ENCODE measurements at regions not wholly inside any gene's neighbourhood (a gene's known extent, or its start where the extent isn't known, plus 50 kb on each side); places are given as distances from the start of the nearest gene placed in this dataset.

DNA sequence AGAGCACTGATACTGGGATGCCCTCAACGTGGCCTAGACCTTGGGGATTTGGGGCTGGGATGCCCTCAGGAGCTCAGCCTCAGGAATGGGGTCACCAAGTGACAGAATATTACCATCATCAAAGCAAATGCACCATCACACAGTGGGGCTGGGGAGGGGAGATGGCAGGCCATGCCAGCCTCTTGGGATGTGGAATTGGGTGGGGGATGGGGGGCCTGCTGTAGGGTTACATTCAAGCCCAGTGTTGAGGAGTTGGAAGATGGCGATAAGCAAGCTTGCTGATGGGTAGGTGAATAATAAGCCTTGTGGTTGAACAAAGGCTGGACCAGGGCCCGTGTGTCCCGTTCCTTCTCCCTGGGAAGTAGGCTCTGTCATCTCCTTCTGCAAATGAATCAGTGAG is 69.1 kb upstream of the GPR12 start:
- DNase-seq (ENCODE audit: low read depth in 1 of 2, low spot score in 2 of 2) (no peak), FAIRE-seq (no peak)
- no peak overlapping the region for H4K8ac ChIP-seq (ENCODE audit: extremely low read depth, insufficient read depth, low read length)
- TF ChIP-seq, protein P1, sequence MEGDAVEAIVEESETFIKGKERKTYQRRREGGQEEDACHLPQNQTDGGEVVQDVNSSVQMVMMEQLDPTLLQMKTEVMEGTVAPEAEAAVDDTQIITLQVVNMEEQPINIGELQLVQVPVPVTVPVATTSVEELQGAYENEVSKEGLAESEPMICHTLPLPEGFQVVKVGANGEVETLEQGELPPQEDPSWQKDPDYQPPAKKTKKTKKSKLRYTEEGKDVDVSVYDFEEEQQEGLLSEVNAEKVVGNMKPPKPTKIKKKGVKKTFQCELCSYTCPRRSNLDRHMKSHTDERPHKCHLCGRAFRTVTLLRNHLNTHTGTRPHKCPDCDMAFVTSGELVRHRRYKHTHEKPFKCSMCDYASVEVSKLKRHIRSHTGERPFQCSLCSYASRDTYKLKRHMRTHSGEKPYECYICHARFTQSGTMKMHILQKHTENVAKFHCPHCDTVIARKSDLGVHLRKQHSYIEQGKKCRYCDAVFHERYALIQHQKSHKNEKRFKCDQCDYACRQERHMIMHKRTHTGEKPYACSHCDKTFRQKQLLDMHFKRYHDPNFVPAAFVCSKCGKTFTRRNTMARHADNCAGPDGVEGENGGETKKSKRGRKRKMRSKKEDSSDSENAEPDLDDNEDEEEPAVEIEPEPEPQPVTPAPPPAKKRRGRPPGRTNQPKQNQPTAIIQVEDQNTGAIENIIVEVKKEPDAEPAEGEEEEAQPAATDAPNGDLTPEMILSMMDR (IDR thresholded peaks at IDR 0.05; ENCODE audit: control extremely low read depth in 1 of 3, insufficient read depth in 1 of 3, low read depth in 1 of 3, low read length in 3 of 3) = no peak
- H2BK20ac ChIP-seq (ENCODE audit: low read length) = no peak overlapping the region
- H3K79me1 ChIP-seq (ENCODE audit: low read depth, low read length) = no peaks in the 10 kb centered on the region
- no peak overlapping the region for H3K18ac ChIP-seq (ENCODE audit: extremely low read depth, low read length)
- H3K79me2 ChIP-seq (ENCODE audit: control insufficient read depth in 1 of 2, insufficient read depth in 2 of 2, low read length in 2 of 2) = no peaks in the 10 kb centered on the region
- no peak overlapping the region for H2BK15ac ChIP-seq (ENCODE audit: low read length)
- POLR2A ChIA-PET (ENCODE audit: partially characterized antibody) = no interaction called here
- H3K4ac ChIP-seq (replicated peaks; ENCODE audit: insufficient read length, low read depth, low read length) = no peak overlapping the region
- no peak overlapping the region for H3K4me2 ChIP-seq (ENCODE audit: insufficient read depth in 1 of 2, low read depth in 2 of 2, low read length in 2 of 2)
- H4K5ac ChIP-seq (ENCODE audit: insufficient read length, low read depth, low read length) = no peak overlapping the region
- CTCF ChIA-PET (ENCODE audit: partially characterized antibody) = interaction anchor here (1.6 kb wide), 1 partner anchor 8 kb away, joined by 4 read pairs; no protein-coding TSS in a partner anchor
- H3K56ac ChIP-seq (replicated peaks; ENCODE audit: insufficient read length, low read depth, low read length) = no peak overlapping the region
- no peak overlapping the region for H2AK5ac ChIP-seq (ENCODE audit: low read depth, low read length)
- H3K9ac ChIP-seq (replicated peaks in 1 of 4; ENCODE audit: extremely low read depth in 1 of 4, low read depth in 3 of 4, low read length in 3 of 4) = no peak overlapping the region
- no peaks in the 10 kb centered on the region for H3K23me2 ChIP-seq (ENCODE audit: low read depth, low read length)
- H2BK120ac ChIP-seq (replicated peaks; ENCODE audit: low read depth, low read length) = no peak overlapping the region
- WGBS, 2 experiments (ENCODE audit: extremely low coverage in 1 of 2, insufficient coverage in 1 of 2, insufficient read length in 1 of 2, insufficient replicate concordance in 2 of 2, low coverage in 1 of 2, low lambda C conversion rate in 2 of 2, missing lambda C conversion rate in 1 of 2) = 98% methylated on average over 3 of the region's 4 CpGs; no CpG with 5 or more reads in 1 of the 2 experiments
- no peak overlapping the region for H2BK5ac ChIP-seq (ENCODE audit: low read depth, low read length)
- H3K9me3 ChIP-seq (ENCODE audit: insufficient read depth in 2 of 2, low read depth in 1 of 2, low read length in 1 of 2) = no peaks in the 10 kb centered on the region
- no peak overlapping the region for H2AFZ ChIP-seq (ENCODE audit: low read length)
- H3K4me1 ChIP-seq (replicated peaks in 1 of 4; ENCODE audit: control insufficient read depth in 3 of 4, insufficient read depth in 4 of 4, low read length in 3 of 4) = peaks cover 0 to 3% (median 0%) of the 10 kb centered on the region in 4 experiments; a peak in 2 of 7 replicates
- no peak overlapping the region for H3K14ac ChIP-seq (ENCODE audit: insufficient read length)
- H3K23ac ChIP-seq (ENCODE audit: insufficient read length) = no peak overlapping the region
- H4K20me1 ChIP-seq (replicated peaks in 1 of 2; ENCODE audit: control insufficient read depth in 1 of 2, insufficient read depth in 2 of 2, low read length in 2 of 2) = peaks cover 0 to 1% of the 10 kb centered on the region in 2 experiments
- H3K27me3 ChIP-seq (replicated peaks in 1 of 4; ENCODE audit: control insufficient read depth in 3 of 4, extremely low read depth in 1 of 4, insufficient read depth in 3 of 4, low read length in 3 of 4) = no peaks in the 10 kb centered on the region
- H2BK12ac ChIP-seq (ENCODE audit: low read depth, low read length) = no peak overlapping the region
- H4K91ac ChIP-seq (replicated peaks; ENCODE audit: insufficient read length, low read length) = no peak overlapping the region
- no peaks in the 10 kb centered on the region for H3K36me3 ChIP-seq (ENCODE audit: control insufficient read depth in 2 of 4, insufficient read depth in 4 of 4, low read length in 3 of 4)
- H3K4me3 ChIP-seq (ENCODE audit: extremely low read depth in 1 of 4, insufficient read depth in 2 of 4, low read depth in 3 of 4, low read length in 4 of 4) = no peak overlapping the region
- H3K27ac ChIP-seq (ENCODE audit: low read depth, low read length) = no peak overlapping the region

Measured in H1 (cell line).